DOHH2 (cell line): ENCODE measurements at regions not wholly inside any gene's neighbourhood (a gene's known extent, or its start where the extent isn't known, plus 50 kb on each side); places are given as distances from the start of the nearest gene placed in this dataset.

Experiments
- H3F3A ChIP-seq: fragments of 200-600 bp; sonication (generic), shearing (Covaris generic); 2 replicates; pipeline ENCODE4 v1.6.0; 2016; ENCODE audit warnings: antibody characterized with exemption, mild to moderate bottlenecking; ENCODE audit not compliant: control insufficient read depth, insufficient read depth
- H3K27ac ChIP-seq: fragments of 200-600 bp; sonication (generic); 2 replicates; pipeline ENCODE4 v1.5.1; 2014; ENCODE audit warnings: low read depth, mild to moderate bottlenecking, low read length, moderate library complexity
- H3K27me3 ChIP-seq: fragments of 200-600 bp; sonication (generic); 2 replicates; pipeline ENCODE4 v1.6.1; 2014; ENCODE audit warnings: mild to moderate bottlenecking, low read length, mixed read lengths; ENCODE audit not compliant: control insufficient read depth
- H3K36me3 ChIP-seq: fragments of 200-600 bp; sonication (generic); 2 replicates; pipeline ENCODE4 v1.6.1; 2014; ENCODE audit warnings: mild to moderate bottlenecking, low read length, moderate library complexity, mixed read lengths; ENCODE audit not compliant: control insufficient read depth
- H3K4me1 ChIP-seq: fragments of 200-600 bp; sonication (generic); 2 replicates; pipeline ENCODE4 v1.6.1; 2014; ENCODE audit warnings: mild to moderate bottlenecking, low read length, mixed read lengths; ENCODE audit not compliant: control insufficient read depth
- H3K4me2 ChIP-seq: fragments of 200-600 bp; sonication (generic); 2 replicates; pipeline ENCODE4 v1.6.0; 2014; ENCODE audit warnings: mild to moderate bottlenecking, low read length, moderate library complexity
- H3K4me3 ChIP-seq: fragments of 200-600 bp; sonication (generic); 2 replicates; pipeline ENCODE4 v1.5.1; 2014; ENCODE audit warnings: mild to moderate bottlenecking, low read length, mixed read lengths
- H3K79me2 ChIP-seq: fragments of 200-600 bp; sonication (generic); 2 replicates; pipeline ENCODE4 v1.6.1; 2014; ENCODE audit warnings: mild to moderate bottlenecking, low read length, mixed read lengths; ENCODE audit not compliant: control insufficient read depth
- H3K9me2 ChIP-seq: fragments of 200-600 bp; sonication (generic); replicated peaks from 2 replicates; pipeline ENCODE4 v1.6.1; 2014; ENCODE audit warnings: mild to moderate bottlenecking, low read length, mixed read lengths; ENCODE audit not compliant: control insufficient read depth
- H3K9me3 ChIP-seq: fragments of 200-600 bp; sonication (generic); 2 replicates; pipeline ENCODE4 v1.6.1; 2014; ENCODE audit warnings: antibody characterized with exemption, low read length, mixed read lengths; ENCODE audit not compliant: control insufficient read depth, insufficient read depth
- H4K20me1 ChIP-seq: fragments of 200-600 bp; sonication (generic); 2 replicates; pipeline ENCODE4 v1.6.0; 2014; ENCODE audit warnings: low read depth, mild to moderate bottlenecking, antibody characterized with exemption, low read length, moderate library complexity; ENCODE audit not compliant: control insufficient read depth, insufficient read depth
- CTCF ChIP-seq: fragments of 200-600 bp; sonication (generic); IDR thresholded peaks from one replicate; pipeline ENCODE4 v1.5.1; 2014; ENCODE audit warnings: antibody characterized with exemption, mild to moderate bottlenecking, low read depth, low read length; ENCODE audit not compliant: poor library complexity, severe bottlenecking
- EZH2phosphoT487 ChIP-seq: fragments of 200-600 bp; sonication (generic); IDR thresholded peaks from 2 replicates; pipeline ENCODE4 v1.6.1; 2017; ENCODE audit warnings: borderline replicate concordance, mild to moderate bottlenecking, antibody characterized with exemption, low read length, moderate library complexity, mixed read lengths

- no peaks in the 10 kb centered on the region for H3F3A ChIP-seq
- no peak for TF ChIP-seq CTCF
- TF ChIP-seq EZH2phosphoT487 = no peak
- H3K4me3 ChIP-seq = no peak overlapping the region
- no peaks in the 10 kb centered on the region for H3K36me3 ChIP-seq
- H3K27me3 ChIP-seq = no peaks in the 10 kb centered on the region
- no peaks in the 10 kb centered on the region for H4K20me1 ChIP-seq
- no peak overlapping the region for H3K4me2 ChIP-seq
- no peaks in the 10 kb centered on the region for H3K9me3 ChIP-seq
- no peaks in the 10 kb centered on the region for H3K4me1 ChIP-seq
- H3K27ac ChIP-seq = no peak overlapping the region
- H3K9me2 ChIP-seq = no peaks in the 10 kb centered on the region
- no peaks in the 10 kb centered on the region for H3K79me2 ChIP-seq
Observed at GRCh38 chr6:93678841-93679454, 259.6 kb upstream of the EPHA7 start.

- Histone ChIP-seq H3K4me3 (no peak overlapping the region), H3K4me2 (no peak overlapping the region), H3K4me1 (no peaks in the 10 kb centered on the region), H3K9me2 (no peaks in the 10 kb centered on the region), H3K79me2 (no peaks in the 10 kb centered on the region), H3F3A (no peaks in the 10 kb centered on the region), H4K20me1 (no peaks in the 10 kb centered on the region), H3K9me3 (no peaks in the 10 kb centered on the region), H3K36me3 (no peaks in the 10 kb centered on the region), H3K27ac (no peak overlapping the region), H3K27me3 (no peaks in the 10 kb centered on the region)
- TF ChIP-seq EZH2phosphoT487 (no peak), CTCF (no peak)
Observed at GRCh38 chr6:93677264-93677965, 258.1 kb upstream of the EPHA7 start.

GRCh38 chr6:93676581-93676980 lies 257.2 kb upstream of the EPHA7 start:
- Histone ChIP-seq H3K4me1 (no peaks in the 10 kb centered on the region), H3K9me2 (no peaks in the 10 kb centered on the region), H3K4me2 (no peak overlapping the region), H3K9me3 (no peaks in the 10 kb centered on the region), H3F3A (no peaks in the 10 kb centered on the region), H3K36me3 (no peaks in the 10 kb centered on the region), H3K27ac (no peak overlapping the region), H4K20me1 (no peaks in the 10 kb centered on the region), H3K27me3 (no peaks in the 10 kb centered on the region), H3K4me3 (no peak overlapping the region), H3K79me2 (no peaks in the 10 kb centered on the region)
- TF ChIP-seq CTCF = no peak
- TF ChIP-seq EZH2phosphoT487 = no peak
